DND-41 (cell line): ENCODE measurements at regions not wholly inside any gene's neighbourhood (a gene's known extent, or its start where the extent isn't known, plus 50 kb on each side); places are given as distances from the start of the nearest gene placed in this dataset.

Source experiments
- ATAC-seq: fragments of 200-7000 bp; cut with Tn5 transposase; 3 replicates; pipeline ENCODE4 v1.9.1; 2021; ENCODE audit warnings: low read depth; ENCODE audit not compliant: insufficient read depth
- DNase-seq: peaks from one replicate; pipeline ENCODE4 v3.0.0-alpha.2; 2020
- H2AFZ ChIP-seq: 2 replicates; pipeline ENCODE4 v1.6.0; 2012; ENCODE audit warnings: low read depth, low read length
- H3K27ac ChIP-seq: 2 replicates; pipeline ENCODE4 v1.5.1; 2012; ENCODE audit warnings: low read length, inconsistent platforms
- H3K27me3 ChIP-seq: fragments of 200-600 bp; sonication (generic); 2 replicates; pipeline ENCODE4 v1.6.0; 2012; ENCODE audit warnings: low read length, mild to moderate bottlenecking, inconsistent platforms; ENCODE audit not compliant: insufficient read depth, poor library complexity
- H3K36me3 ChIP-seq: 2 replicates; pipeline ENCODE4 v1.5.1; 2012; ENCODE audit warnings: low read length, inconsistent platforms; ENCODE audit not compliant: insufficient read depth
- H3K4me1 ChIP-seq: 2 replicates; pipeline ENCODE4 v1.5.1; 2012; ENCODE audit warnings: mild to moderate bottlenecking, low read length; ENCODE audit not compliant: insufficient read depth
- H3K4me2 ChIP-seq: 2 replicates; pipeline ENCODE4 v1.6.0; 2012; ENCODE audit warnings: mild to moderate bottlenecking, moderate library complexity, low read length, inconsistent platforms; ENCODE audit not compliant: insufficient read depth
- H3K4me3 ChIP-seq, 2 experiments: fragments of 200-600 bp in 1 of 2; shearing (Covaris generic) in 1 of 2; 2 replicates each; pipeline ENCODE4 v1.5.1; 2012 to 2016; ENCODE audit warnings: inconsistent platforms in 2 of 2, low read length in 2 of 2, mild to moderate bottlenecking in 2 of 2, low read depth in 1 of 2, moderate library complexity in 1 of 2
- H3K79me2 ChIP-seq: 2 replicates; pipeline ENCODE4 v1.6.0; 2012; ENCODE audit warnings: low read length, inconsistent platforms; ENCODE audit not compliant: insufficient read depth
- H3K9ac ChIP-seq: 2 replicates; pipeline ENCODE4 v1.6.0; 2012; ENCODE audit warnings: low read depth, mild to moderate bottlenecking, inconsistent platforms, low read length, moderate library complexity
- H3K9me3 ChIP-seq: 2 replicates; pipeline ENCODE4 v1.5.1; 2012; ENCODE audit warnings: low read length, moderate library complexity, mild to moderate bottlenecking, inconsistent platforms; ENCODE audit not compliant: insufficient read depth, severe bottlenecking
- H4K20me1 ChIP-seq: 2 replicates; pipeline ENCODE4 v1.6.0; 2012; ENCODE audit warnings: low read length; ENCODE audit not compliant: insufficient read depth
- EZH2 ChIP-seq: IDR thresholded peaks from 3 replicates; pipeline ENCODE4 v1.6.1; 2012; ENCODE audit warnings: borderline replicate concordance, low read depth, mild to moderate bottlenecking, moderate library complexity, low read length, inconsistent platforms; ENCODE audit not compliant: severe bottlenecking
- TF ChIP-seq, protein P1 (sequence below): IDR thresholded peaks from 2 replicates; pipeline ENCODE4 v1.5.1; 2012; ENCODE audit warnings: borderline replicate concordance, low read length, moderate library complexity, mild to moderate bottlenecking; ENCODE audit not compliant: poor library complexity, severe bottlenecking; ENCODE audit errors: extremely low read depth

DNA sequence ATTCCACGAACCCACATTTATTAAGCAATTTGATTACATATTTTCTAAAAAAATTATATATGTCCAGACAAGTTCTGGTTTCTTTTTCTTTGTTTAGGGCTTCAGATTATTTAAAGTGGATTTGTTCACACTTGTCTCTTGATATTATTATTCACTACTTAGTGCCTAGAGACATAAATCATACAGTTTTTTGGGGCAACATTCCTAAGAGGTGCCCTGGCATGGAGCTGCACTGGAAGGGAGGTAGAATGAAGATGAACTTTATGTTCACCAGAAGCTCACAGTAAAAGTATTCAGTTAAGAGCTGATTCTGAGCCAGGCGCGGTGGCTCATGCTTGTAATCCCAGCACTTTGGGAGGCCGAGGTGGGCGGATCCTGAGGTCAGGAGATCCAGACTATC, 762.7 kb upstream of the TMEFF2 start:
- TF ChIP-seq EZH2 = no peak
- TF ChIP-seq, protein P1, sequence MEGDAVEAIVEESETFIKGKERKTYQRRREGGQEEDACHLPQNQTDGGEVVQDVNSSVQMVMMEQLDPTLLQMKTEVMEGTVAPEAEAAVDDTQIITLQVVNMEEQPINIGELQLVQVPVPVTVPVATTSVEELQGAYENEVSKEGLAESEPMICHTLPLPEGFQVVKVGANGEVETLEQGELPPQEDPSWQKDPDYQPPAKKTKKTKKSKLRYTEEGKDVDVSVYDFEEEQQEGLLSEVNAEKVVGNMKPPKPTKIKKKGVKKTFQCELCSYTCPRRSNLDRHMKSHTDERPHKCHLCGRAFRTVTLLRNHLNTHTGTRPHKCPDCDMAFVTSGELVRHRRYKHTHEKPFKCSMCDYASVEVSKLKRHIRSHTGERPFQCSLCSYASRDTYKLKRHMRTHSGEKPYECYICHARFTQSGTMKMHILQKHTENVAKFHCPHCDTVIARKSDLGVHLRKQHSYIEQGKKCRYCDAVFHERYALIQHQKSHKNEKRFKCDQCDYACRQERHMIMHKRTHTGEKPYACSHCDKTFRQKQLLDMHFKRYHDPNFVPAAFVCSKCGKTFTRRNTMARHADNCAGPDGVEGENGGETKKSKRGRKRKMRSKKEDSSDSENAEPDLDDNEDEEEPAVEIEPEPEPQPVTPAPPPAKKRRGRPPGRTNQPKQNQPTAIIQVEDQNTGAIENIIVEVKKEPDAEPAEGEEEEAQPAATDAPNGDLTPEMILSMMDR = no peak
- ATAC-seq = no peak

DNA sequence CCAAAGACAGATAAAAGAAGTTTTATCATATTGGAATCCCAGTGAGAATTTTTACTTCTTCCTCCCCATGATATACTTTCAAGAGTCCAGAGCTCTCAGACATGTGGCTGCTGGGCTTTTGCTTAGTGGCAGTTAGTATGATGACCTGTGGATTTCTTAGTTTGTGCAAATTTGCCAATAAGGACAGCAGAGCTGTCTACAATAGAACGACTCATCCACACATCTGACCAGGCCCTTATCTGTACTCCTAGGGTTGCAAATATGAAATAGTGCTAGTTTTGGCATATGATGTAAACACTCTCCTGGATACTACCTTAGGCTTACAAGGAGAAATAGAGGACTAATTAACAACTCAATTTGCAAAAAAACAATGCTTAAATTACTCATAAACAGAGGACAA, 758.4 kb upstream of the TMEFF2 start:
- Histone ChIP-seq H3K9me3 (no peaks in the 10 kb centered on the region), H2AFZ (no peak overlapping the region), H3K4me1 (no peaks in the 10 kb centered on the region), H3K36me3 (no peaks in the 10 kb centered on the region), H3K9ac (no peak overlapping the region), H3K27ac (no peak overlapping the region), H4K20me1 (no peaks in the 10 kb centered on the region), H3K27me3 (no peaks in the 10 kb centered on the region), H3K79me2 (no peaks in the 10 kb centered on the region), H3K4me3 (no peak overlapping the region), H3K4me2 (no peak overlapping the region)
- TF ChIP-seq, protein P1 = no peak
- no peak for TF ChIP-seq EZH2
- ATAC-seq = no peak
- no peak for DNase-seq

More for the DNA sequence above, 762.7 kb upstream of the TMEFF2 start:
- Histone ChIP-seq H3K4me1 (no peaks in the 10 kb centered on the region), H3K79me2 (no peaks in the 10 kb centered on the region), H3K9ac (no peak overlapping the region), H3K4me3 (no peak overlapping the region), H3K36me3 (no peaks in the 10 kb centered on the region), H3K9me3 (no peaks in the 10 kb centered on the region), H3K27me3 (no peaks in the 10 kb centered on the region), H3K4me2 (no peak overlapping the region), H3K27ac (no peak overlapping the region), H4K20me1 (no peaks in the 10 kb centered on the region), H2AFZ (no peak overlapping the region)
- DNase-seq = no peak

DNA sequence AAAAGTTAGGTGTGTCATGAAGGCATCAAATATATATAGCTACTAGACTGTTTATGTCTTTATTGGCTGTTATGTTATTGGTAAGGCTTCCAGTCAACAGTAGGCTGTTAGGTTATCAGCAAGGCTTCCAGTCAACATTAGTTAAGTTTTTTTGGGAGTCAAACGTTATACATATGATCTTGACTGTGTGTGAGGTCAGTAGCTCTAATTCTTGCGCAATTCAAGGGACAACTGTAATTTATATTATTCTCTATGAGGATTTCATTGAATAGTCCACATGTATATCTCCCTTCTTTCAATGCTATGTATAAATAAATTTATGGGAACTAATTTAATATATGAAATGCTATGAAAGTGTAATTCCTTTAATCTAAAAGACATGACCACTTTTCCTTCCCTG, 757.5 kb upstream of the TMEFF2 start:
- H3K9ac ChIP-seq = no peak overlapping the region
- DNase-seq (no peak), ATAC-seq (no peak)
- no peaks in the 10 kb centered on the region for H3K9me3 ChIP-seq
- no peaks in the 10 kb centered on the region for H3K36me3 ChIP-seq
- H3K4me1 ChIP-seq = no peaks in the 10 kb centered on the region
- H3K79me2 ChIP-seq = no peaks in the 10 kb centered on the region
- H3K27ac ChIP-seq = no peak overlapping the region
- H2AFZ ChIP-seq = no peak overlapping the region
- TF ChIP-seq EZH2 = no peak
- TF ChIP-seq, protein P1 = no peak
- no peak overlapping the region for H3K4me2 ChIP-seq
- H3K4me3 ChIP-seq = no peak overlapping the region
- no peaks in the 10 kb centered on the region for H3K27me3 ChIP-seq
- H4K20me1 ChIP-seq = no peaks in the 10 kb centered on the region

DNA sequence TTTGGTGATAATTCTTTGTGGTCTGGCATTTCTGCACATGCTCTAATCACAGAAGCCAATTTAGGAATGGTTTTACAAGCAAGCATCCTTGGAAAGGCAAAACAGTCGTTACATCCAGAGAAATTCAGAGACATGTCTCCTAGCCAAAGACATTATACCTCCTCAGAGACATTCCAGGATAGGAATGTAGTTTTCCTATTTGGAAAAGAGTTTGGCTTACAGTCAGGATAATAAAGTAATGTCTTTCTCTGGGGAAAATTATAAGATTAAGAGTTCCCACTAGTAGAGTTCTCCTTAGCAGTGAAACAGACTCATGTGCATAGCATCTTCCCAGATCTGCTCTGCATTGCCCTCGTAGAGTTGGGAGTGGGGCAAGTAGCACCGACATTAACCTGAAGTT, 753.6 kb upstream of the TMEFF2 start:
- ATAC-seq = no peak
- no peaks in the 10 kb centered on the region for H3K4me1 ChIP-seq
- no peak overlapping the region for H3K27ac ChIP-seq
- H4K20me1 ChIP-seq = no peaks in the 10 kb centered on the region
- no peaks in the 10 kb centered on the region for H3K27me3 ChIP-seq
- H3K36me3 ChIP-seq = no peaks in the 10 kb centered on the region
- H3K9me3 ChIP-seq = no peaks in the 10 kb centered on the region
- DNase-seq = no peak
- H3K4me2 ChIP-seq = no peak overlapping the region
- H3K79me2 ChIP-seq = no peaks in the 10 kb centered on the region
- H3K9ac ChIP-seq = no peak overlapping the region
- no peak overlapping the region for H3K4me3 ChIP-seq
- no peak overlapping the region for H2AFZ ChIP-seq
- TF ChIP-seq, protein P1 = no peak
- TF ChIP-seq EZH2 = no peak
